ENCODE measurements at regions not wholly inside any gene's neighbourhood (a gene's known extent, or its start where the extent isn't known, plus 50 kb on each side); places are given as distances from the start of the nearest gene placed in this dataset.

DNA sequence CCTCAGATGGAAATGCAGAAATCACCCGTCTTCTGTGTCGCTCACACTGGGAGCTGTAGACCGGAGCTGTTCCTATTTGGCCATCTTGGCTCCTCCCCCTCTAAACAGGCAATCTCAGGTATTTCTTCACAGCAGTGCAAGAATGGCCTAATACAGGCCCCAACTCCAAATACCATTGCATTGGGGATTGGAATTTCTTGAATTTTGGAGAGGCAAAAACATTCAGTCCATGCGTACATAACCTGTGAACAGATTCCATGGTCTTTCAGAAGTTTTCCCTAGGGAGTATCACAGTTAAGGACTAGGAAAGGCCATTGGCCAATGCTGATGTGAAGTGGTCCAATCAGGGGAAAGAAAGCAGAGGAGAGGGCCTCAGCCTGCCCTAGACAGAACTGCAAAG, 128.2 kb upstream of the NOCT start:
- TF ChIP-seq, protein P1, sequence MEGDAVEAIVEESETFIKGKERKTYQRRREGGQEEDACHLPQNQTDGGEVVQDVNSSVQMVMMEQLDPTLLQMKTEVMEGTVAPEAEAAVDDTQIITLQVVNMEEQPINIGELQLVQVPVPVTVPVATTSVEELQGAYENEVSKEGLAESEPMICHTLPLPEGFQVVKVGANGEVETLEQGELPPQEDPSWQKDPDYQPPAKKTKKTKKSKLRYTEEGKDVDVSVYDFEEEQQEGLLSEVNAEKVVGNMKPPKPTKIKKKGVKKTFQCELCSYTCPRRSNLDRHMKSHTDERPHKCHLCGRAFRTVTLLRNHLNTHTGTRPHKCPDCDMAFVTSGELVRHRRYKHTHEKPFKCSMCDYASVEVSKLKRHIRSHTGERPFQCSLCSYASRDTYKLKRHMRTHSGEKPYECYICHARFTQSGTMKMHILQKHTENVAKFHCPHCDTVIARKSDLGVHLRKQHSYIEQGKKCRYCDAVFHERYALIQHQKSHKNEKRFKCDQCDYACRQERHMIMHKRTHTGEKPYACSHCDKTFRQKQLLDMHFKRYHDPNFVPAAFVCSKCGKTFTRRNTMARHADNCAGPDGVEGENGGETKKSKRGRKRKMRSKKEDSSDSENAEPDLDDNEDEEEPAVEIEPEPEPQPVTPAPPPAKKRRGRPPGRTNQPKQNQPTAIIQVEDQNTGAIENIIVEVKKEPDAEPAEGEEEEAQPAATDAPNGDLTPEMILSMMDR (IDR thresholded peaks at IDR 0.05), result no peak
- no peak for TF ChIP-seq EP300 (IDR thresholded peaks at IDR 0.05; ENCODE audit: low read depth)
- no peak for TF ChIP-seq POLR2AphosphoS5 (IDR thresholded peaks at IDR 0.05)
- no peak for TF ChIP-seq POLR2A (IDR thresholded peaks at IDR 0.05)
